GM21717 (cell line): ENCODE measurements at regions not wholly inside any gene's neighbourhood (a gene's known extent, or its start where the extent isn't known, plus 50 kb on each side); places are given as distances from the start of the nearest gene placed in this dataset.

Source experiments
- ATAC-seq: cut with Tn5 transposase; IDR thresholded peaks from one replicate; pipeline ENCODE4 v1.9.1; 2021; ENCODE audit warnings: mild to moderate bottlenecking, moderate library complexity; ENCODE audit not compliant: unreplicated experiment

- ATAC-seq: no peak
Observed at GRCh38 chr10:124220547-124220946, 127.1 kb upstream of the CHST15 start.

- ATAC-seq: no peak
Observed at GRCh38 chr10:124219655-124220054, 126.3 kb upstream of the CHST15 start.

- no peak for ATAC-seq
Observed at GRCh38 chr10:124219062-124219461, 125.7 kb upstream of the CHST15 start.

GRCh38 chr10:124217906-124218804 lies 124.8 kb upstream of the CHST15 start:
- no peak for ATAC-seq

GRCh38 chr10:124217031-124217430 lies 123.6 kb upstream of the CHST15 start:
- ATAC-seq: no peak

- ATAC-seq: no peak
Observed at GRCh38 chr10:124214610-124215375, 121.4 kb upstream of the CHST15 start.

GRCh38 chr10:124213899-124214510 lies 120.6 kb upstream of the CHST15 start:
- ATAC-seq: no peak

GRCh38 chr10:124213471-124213870 lies 120.1 kb upstream of the CHST15 start:
- ATAC-seq: no peak

- no peak for ATAC-seq
Observed at GRCh38 chr10:124212702-124213101, 119.3 kb upstream of the CHST15 start.

- no peak for ATAC-seq
Observed at GRCh38 chr10:124211921-124212320, 118.5 kb upstream of the CHST15 start.

- ATAC-seq: no peak
Observed at GRCh38 chr10:124210263-124210662, 116.9 kb upstream of the CHST15 start.

GRCh38 chr10:124207391-124207790 lies 114.0 kb upstream of the CHST15 start:
- no peak for ATAC-seq

GRCh38 chr10:124206616-124207015 lies 113.2 kb upstream of the CHST15 start:
- ATAC-seq: no peak

GRCh38 chr10:124205432-124205831 lies 112.0 kb upstream of the CHST15 start:
- no peak for ATAC-seq

GRCh38 chr10:124204726-124205125 lies 111.3 kb upstream of the CHST15 start:
- ATAC-seq: no peak

- ATAC-seq: no peak
Observed at GRCh38 chr10:124200011-124200410, 106.6 kb upstream of the CHST15 start.

GRCh38 chr10:124198871-124199270 lies 105.5 kb upstream of the CHST15 start:
- no peak for ATAC-seq

GRCh38 chr10:124198125-124198501 lies 104.7 kb upstream of the CHST15 start:
- no peak for ATAC-seq

- no peak for ATAC-seq
Observed at GRCh38 chr10:124197371-124198124, 104.2 kb upstream of the CHST15 start.

GRCh38 chr10:124196659-124197058 lies 103.3 kb upstream of the CHST15 start:
- ATAC-seq: no peak
